K562 (cell line): ENCODE measurements at regions not wholly inside any gene's neighbourhood (a gene's known extent, or its start where the extent isn't known, plus 50 kb on each side); places are given as distances from the start of the nearest gene placed in this dataset.
A peak's percentile ranks its signal among the peaks of the same experiment; 100 is the strongest.

Source experiments
- ARID1B ChIP-seq: fragments of 450-650 bp; IDR thresholded peaks from 2 replicates; pipeline ENCODE4 v1.6.1; 2016; ENCODE audit warnings: antibody characterized with exemption, mild to moderate bottlenecking, inconsistent platforms
- ATF3 ChIP-seq, 2 experiments: fragments of 450-650 bp in 1 of 2; sonication (generic) in 1 of 2; formaldehyde crosslinking in 1 of 2; IDR thresholded peaks in 1 of 2; conservative IDR thresholded peaks in 1 of 2; 2 replicates each; pipeline versions ENCODE4 v1.6.1 to v1.8.1; 2016 to 2023; ENCODE audit warnings: mild to moderate bottlenecking in 2 of 2, moderate library complexity in 2 of 2, inconsistent platforms in 1 of 2, missing genetic modification reagents in 1 of 2
- CBFA2T3 ChIP-seq: fragments of 450-650 bp; IDR thresholded peaks from 2 replicates; pipeline ENCODE4 v1.6.1; 2017
- CBX2 ChIP-seq: fragments of 200-600 bp; sonication (generic); IDR thresholded peaks from one replicate; pipeline ENCODE4 v1.6.1; 2012; ENCODE audit warnings: mild to moderate bottlenecking, low read length, inconsistent platforms; ENCODE audit not compliant: insufficient read depth, poor library complexity, severe bottlenecking
- DPF2 ChIP-seq: fragments of 450-650 bp; IDR thresholded peaks from 2 replicates; pipeline ENCODE4 v1.6.1; 2016
- EP300 ChIP-seq: IDR thresholded peaks from 2 replicates; pipeline ENCODE4 v1.6.1; 2012; ENCODE audit warnings: low read length, improper control_type of control experiment
- ETV5 ChIP-seq: sonication (generic); formaldehyde crosslinking; IDR thresholded peaks from 2 replicates; pipeline ENCODE4 v1.4.0; 2020; ENCODE audit warnings: low read depth, mild to moderate bottlenecking, missing genetic modification reagents
- GTF2E2 ChIP-seq: fragments of 200-800 bp; sonication (Bioruptor generic); IDR thresholded peaks from 2 replicates; pipeline ENCODE4 v1.6.1; 2016; ENCODE audit warnings: missing genetic modification characterization, missing compliant biosample characterization
- HIVEP1 ChIP-seq: fragments of 250-450 bp; sonication (Bioruptor Pico); IDR thresholded peaks from 2 replicates; pipeline ENCODE4 v1.4.0; 2020; ENCODE audit warnings: mild to moderate bottlenecking
- HMGXB4 ChIP-seq: sonication (generic); formaldehyde crosslinking; IDR thresholded peaks from 2 replicates; pipeline ENCODE4 v1.8.1; 2023; ENCODE audit warnings: mild to moderate bottlenecking, missing genetic modification reagents
- JUN ChIP-seq, 2 experiments: sonication (generic) in 1 of 2; formaldehyde crosslinking in 1 of 2; IDR thresholded peaks; 2 replicates each; pipeline versions ENCODE4 v1.6.1 to v1.8.0; 2012 to 2022; ENCODE audit warnings: borderline replicate concordance in 2 of 2, mild to moderate bottlenecking in 2 of 2, improper control_type of control experiment in 1 of 2, low read depth in 1 of 2, low read length in 1 of 2, missing genetic modification reagents in 1 of 2
- MAFK ChIP-seq: IDR thresholded peaks from 2 replicates; pipeline ENCODE4 v1.6.1; 2011; ENCODE audit warnings: low read length, improper control_type of control experiment
- NFE2 ChIP-seq: IDR thresholded peaks from 2 replicates; pipeline ENCODE4 v1.6.1; 2014; ENCODE audit warnings: antibody characterized with exemption, low read depth
- SMARCA5 ChIP-seq: fragments of 450-650 bp; IDR thresholded peaks from 2 replicates; pipeline ENCODE4 v1.6.1; 2016
- U2AF2 ChIP-seq: fragments of 200-400 bp; formaldehyde crosslinking; optimal IDR thresholded peaks from 2 replicates; pipeline ENCODE3; 2017; ENCODE audit warnings: low read depth, mild to moderate bottlenecking, low read length
- ZBTB17 ChIP-seq: fragments of 450-650 bp; formaldehyde crosslinking; IDR thresholded peaks from 2 replicates; pipeline ENCODE4 v1.4.0; 2020; ENCODE audit warnings: mild to moderate bottlenecking
- ZNF197 ChIP-seq: fragments of 200-800 bp; sonication (Bioruptor generic); IDR thresholded peaks from 2 replicates; pipeline ENCODE4 v1.6.1; 2016; ENCODE audit warnings: low read depth, missing genetic modification characterization, missing compliant biosample characterization
- ZNF764 ChIP-seq: fragments of 250-450 bp; sonication (Bioruptor Pico); IDR thresholded peaks from 2 replicates; pipeline ENCODE4 v1.4.0; 2020; ENCODE audit warnings: low read depth, mild to moderate bottlenecking, moderate library complexity
- ZNF785 ChIP-seq: fragments of 250-450 bp; sonication (Bioruptor Pico); IDR thresholded peaks from 2 replicates; pipeline ENCODE4 v1.4.0; 2020; ENCODE audit warnings: mild to moderate bottlenecking

GRCh38 chr2:180705122-180705521, 275.3 kb upstream of the UBE2E3 start (continued):
- TF ChIP-seq EP300 (peak; percentile 35; the same call in 1 of the 2 replicates), ZNF764 (CRISPR knock-in tag) (no peak), ETV5 (CRISPR knock-in tag) (no peak), ZNF197 (CRISPR knock-in tag) (no peak), ZNF785 (CRISPR knock-in tag) (no peak), ATF3 (IDR thresholded peaks at IDR 0.05) (0 out of 2 replicates have a peak, but pooled peaks have one; percentile 14), ATF3 (CRISPR knock-in tag; conservative IDR thresholded peaks at IDR 0.05) (no peak), CBFA2T3 (peak; percentile 67), ARID1B (peak; percentile 58), ZBTB17 (CRISPR knock-in tag) (no peak), SMARCA5 (no peak), DPF2 (peak; percentile 52), JUN (IDR thresholded peaks at IDR 0.05; ENCODE audit: borderline replicate concordance, low read depth, low read length) (no peak), JUN (CRISPR knock-in tag; IDR thresholded peaks at IDR 0.05; ENCODE audit: borderline replicate concordance) (no peak), HIVEP1 (CRISPR knock-in tag) (no peak), U2AF2 (no peak), HMGXB4 (CRISPR knock-in tag) (no peak), MAFK (peak; percentile 41; the same call in 1 of the 2 replicates), CBX2 (no peak), GTF2E2 (tag) (no peak), NFE2 (peak; percentile 46; the same call in 1 of the 2 replicates)
